Mucosa of descending colon (tissue), 3 donors: ENCODE measurements at regions not wholly inside any gene's neighbourhood (a gene's known extent, or its start where the extent isn't known, plus 50 kb on each side); places are given as distances from the start of the nearest gene placed in this dataset.

Experiments used
- ATAC-seq: fragments of 200-7000 bp; cut with Tn5 transposase; one replicate; pipeline ENCODE4 v1.9.1; 2020; ENCODE audit warnings: mild to moderate bottlenecking, moderate library complexity
- DNase-seq, 3 donors: peaks; one replicate each; pipeline ENCODE4 v3.0.0-alpha.2; 2020
- H3K36me3 ChIP-seq: fragments of 200-600 bp; one replicate; pipeline ENCODE4 v1.8.0; 2021; ENCODE audit warnings: low read depth, mild to moderate bottlenecking
- H3K4me1 ChIP-seq: fragments of 200-600 bp; one replicate; pipeline ENCODE4 v1.8.0; 2021; ENCODE audit warnings: low read depth, mild to moderate bottlenecking
- H3K4me3 ChIP-seq: fragments of 200-600 bp; one replicate; pipeline ENCODE4 v1.8.0; 2021; ENCODE audit warnings: mild to moderate bottlenecking
- H3K9me3 ChIP-seq: fragments of 200-600 bp; one replicate; pipeline ENCODE4 v1.8.0; 2021; ENCODE audit warnings: mild to moderate bottlenecking
- intact Hi-C, 2 donors: fragments of 100-400 bp; cut with DNase I in 1 of 2; cut with micrococcal nuclease in 1 of 2; formaldehyde crosslinking; loops; one replicate each; pipeline versions ENCODE4 v1.11.0 to v1.11.1; 2022; cut with DNase I, micrococcal nuclease
- TF ChIP-seq, protein P1 (sequence below): fragments of 200-600 bp; IDR thresholded peaks from one replicate; pipeline ENCODE4 v1.8.0; 2022; ENCODE audit warnings: antibody characterized with exemption, mild to moderate bottlenecking
- donor health status: DM: no; HTN: no; CAD: no; lungs with moderate emphysema.
- donor health status: DM: no; HTN: no; CAD: no.
- donor health status: DM: no; HTN: yes; CAD: no.

DNA sequence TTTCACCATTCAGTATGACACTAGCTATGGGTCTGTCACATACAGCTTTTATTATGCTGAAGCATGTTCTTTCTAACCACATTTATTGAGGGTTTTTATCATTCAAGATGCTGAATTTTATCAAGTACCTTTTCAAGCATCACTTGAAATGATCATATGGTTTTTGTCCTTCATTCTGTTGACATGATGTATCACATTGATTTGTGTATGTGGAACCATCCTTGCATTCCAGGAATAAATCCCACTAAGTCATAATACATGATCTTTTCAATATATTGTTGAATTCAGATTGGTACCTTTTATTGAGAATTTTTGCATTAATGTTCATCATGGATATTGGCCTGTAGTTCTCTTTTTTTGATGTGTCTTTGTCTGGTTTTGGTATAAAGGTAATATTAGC, 317.4 kb downstream of the NNT start:
- TF ChIP-seq, protein P1, sequence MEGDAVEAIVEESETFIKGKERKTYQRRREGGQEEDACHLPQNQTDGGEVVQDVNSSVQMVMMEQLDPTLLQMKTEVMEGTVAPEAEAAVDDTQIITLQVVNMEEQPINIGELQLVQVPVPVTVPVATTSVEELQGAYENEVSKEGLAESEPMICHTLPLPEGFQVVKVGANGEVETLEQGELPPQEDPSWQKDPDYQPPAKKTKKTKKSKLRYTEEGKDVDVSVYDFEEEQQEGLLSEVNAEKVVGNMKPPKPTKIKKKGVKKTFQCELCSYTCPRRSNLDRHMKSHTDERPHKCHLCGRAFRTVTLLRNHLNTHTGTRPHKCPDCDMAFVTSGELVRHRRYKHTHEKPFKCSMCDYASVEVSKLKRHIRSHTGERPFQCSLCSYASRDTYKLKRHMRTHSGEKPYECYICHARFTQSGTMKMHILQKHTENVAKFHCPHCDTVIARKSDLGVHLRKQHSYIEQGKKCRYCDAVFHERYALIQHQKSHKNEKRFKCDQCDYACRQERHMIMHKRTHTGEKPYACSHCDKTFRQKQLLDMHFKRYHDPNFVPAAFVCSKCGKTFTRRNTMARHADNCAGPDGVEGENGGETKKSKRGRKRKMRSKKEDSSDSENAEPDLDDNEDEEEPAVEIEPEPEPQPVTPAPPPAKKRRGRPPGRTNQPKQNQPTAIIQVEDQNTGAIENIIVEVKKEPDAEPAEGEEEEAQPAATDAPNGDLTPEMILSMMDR = no peak
- Histone ChIP-seq H3K9me3 (peaks cover 43% of the 10 kb centered on the region), H3K4me3 (no peak overlapping the region), H3K36me3 (no peaks in the 10 kb centered on the region), H3K4me1 (no peaks in the 10 kb centered on the region)
- no peak for DNase-seq
- intact Hi-C loops = no loop called here
- ATAC-seq = no peak

DNA sequence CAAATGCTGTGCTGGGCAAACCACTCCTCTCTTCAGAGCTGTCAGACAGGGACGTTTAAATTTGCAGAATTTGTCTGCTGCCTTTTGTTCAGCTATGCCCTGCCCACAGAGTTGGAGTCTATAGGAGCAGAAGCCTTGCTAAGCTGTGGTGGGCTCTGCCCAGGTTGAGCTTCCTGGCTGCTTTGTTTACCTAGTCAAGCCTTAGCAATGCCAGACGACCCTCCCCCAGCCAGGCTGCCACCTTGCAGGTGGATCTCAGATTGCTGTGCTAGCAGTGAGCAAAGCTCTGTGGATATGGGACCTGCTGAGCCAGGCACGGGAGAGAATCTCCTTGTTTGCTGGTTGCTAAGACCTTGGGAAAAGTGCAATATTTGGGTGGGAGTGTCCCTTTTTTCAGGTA, 314.9 kb downstream of the NNT start:
- ATAC-seq (no peak), DNase-seq (no peak)
- Histone ChIP-seq H3K36me3 (no peaks in the 10 kb centered on the region), H3K9me3 (peaks cover 32% of the 10 kb centered on the region), H3K4me3 (no peak overlapping the region), H3K4me1 (no peaks in the 10 kb centered on the region)
- intact Hi-C loops = no loop called here
- TF ChIP-seq, protein P1 = no peak

DNA sequence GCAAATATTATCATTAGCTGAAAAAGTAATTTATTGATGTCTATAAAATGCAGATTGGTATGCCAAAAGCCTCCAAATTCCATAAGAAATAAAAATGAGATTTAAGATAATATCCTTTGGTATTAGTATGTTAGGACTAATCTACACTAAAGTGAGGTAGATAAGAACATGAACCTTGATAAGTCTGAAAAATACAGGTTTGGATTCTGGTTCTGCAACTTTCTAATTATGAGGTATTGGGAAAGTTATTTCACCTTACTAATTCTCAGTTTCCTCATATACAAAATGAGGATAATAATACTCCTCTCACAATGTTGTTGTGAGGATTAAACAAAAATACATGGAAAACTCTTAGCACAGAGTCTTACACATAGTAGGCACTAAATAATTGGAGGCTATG, 300.1 kb downstream of the NNT start:
- H3K4me1 ChIP-seq = no peaks in the 10 kb centered on the region
- intact Hi-C loops = no loop called here
- no peaks in the 10 kb centered on the region for H3K36me3 ChIP-seq
- no peak overlapping the region for H3K4me3 ChIP-seq
- DNase-seq = no peak
- TF ChIP-seq, protein P1 = no peak
- ATAC-seq = no peak
- peaks cover 23% of the 10 kb centered on the region for H3K9me3 ChIP-seq

DNA sequence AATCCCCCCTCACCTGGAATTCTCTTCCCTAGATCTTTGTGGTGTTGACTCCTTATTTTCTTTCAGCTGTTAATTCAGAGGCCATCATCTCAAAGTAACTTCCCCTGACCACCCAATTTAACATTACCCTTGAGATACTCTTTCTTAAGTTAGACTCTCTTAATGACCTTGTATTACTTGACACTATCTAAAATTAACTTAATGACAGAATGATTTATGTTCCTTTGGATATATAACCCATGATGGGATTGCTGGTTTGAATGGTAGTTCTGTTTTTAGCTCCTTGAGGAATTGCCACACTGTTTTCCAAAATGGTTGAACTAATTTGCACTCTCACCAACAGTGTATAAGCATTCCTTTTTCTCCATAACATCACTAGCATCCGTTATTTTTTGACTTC, 298.0 kb downstream of the NNT start:
- no peaks in the 10 kb centered on the region for H3K36me3 ChIP-seq
- TF ChIP-seq, protein P1 = no peak
- H3K4me1 ChIP-seq = no peaks in the 10 kb centered on the region
- no peak overlapping the region for H3K4me3 ChIP-seq
- H3K9me3 ChIP-seq = peaks cover 22% of the 10 kb centered on the region
- no peak for DNase-seq
- intact Hi-C loops = no loop called here
- ATAC-seq = no peak

DNA sequence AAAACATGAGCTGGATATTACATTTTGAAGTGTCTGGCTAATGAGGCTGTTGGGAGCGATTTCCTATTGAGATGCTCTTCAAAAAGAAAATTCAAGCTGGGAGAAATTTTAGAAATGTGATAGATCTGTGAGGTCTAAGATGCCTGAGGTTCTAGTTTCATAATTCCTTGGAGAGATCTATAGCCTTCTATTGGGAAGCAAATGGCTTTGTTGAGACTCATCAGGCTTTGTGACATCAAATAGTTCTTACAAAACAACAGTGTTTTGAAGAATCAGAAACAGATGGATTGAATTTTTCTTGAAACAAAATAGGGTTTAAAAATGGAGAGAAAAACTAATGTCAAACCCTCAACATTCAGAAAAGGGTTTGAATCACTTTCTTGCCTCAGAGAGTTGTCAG, 292.9 kb downstream of the NNT start:
- Histone ChIP-seq H3K4me1 (no peaks in the 10 kb centered on the region), H3K4me3 (no peak overlapping the region), H3K36me3 (no peaks in the 10 kb centered on the region), H3K9me3 (peaks cover 18% of the 10 kb centered on the region)
- TF ChIP-seq, protein P1 = no peak
- ATAC-seq (no peak), DNase-seq (no peak)
- intact Hi-C loops = no loop called here

DNA sequence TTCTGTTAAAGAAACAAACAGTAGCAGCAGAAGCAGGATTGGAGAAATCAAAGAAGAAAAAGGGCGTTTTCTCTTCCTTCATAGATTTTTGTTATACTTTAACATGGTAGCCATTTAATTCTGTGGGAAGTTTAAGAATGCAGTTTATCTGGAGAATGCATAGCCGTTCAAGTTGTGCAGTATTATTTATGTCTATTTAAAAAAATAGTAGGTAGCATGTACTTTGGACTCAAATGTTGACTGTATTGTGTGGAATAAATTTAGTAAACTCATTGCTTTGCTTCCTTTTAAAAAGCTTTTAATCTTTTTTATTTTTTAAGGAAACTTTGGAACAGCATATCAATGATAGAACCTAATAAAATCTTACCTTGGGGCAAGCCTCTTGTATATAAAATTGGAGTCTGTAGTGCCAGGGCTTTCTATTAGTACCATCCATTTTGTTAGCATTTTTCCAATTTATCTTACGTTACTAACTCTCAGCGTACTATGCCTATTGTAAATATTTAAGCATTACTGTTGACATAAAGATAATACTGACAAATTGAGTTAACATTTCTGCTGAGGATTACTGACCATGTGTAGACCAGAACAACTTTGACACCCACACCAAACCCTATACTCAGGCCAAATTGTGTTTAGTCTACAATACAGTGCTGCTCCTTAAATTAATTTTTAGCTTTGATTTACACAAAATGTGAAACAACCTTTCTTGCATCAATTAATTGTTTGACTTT, 291.1 kb downstream of the NNT start:
- no peaks in the 10 kb centered on the region for H3K36me3 ChIP-seq
- intact Hi-C loops = no loop called here
- H3K4me1 ChIP-seq = no peaks in the 10 kb centered on the region
- TF ChIP-seq, protein P1 = no peak
- no peak for ATAC-seq
- DNase-seq = no peak
- no peak overlapping the region for H3K4me3 ChIP-seq
- peaks cover 15% of the 10 kb centered on the region for H3K9me3 ChIP-seq
